A549 (cell line): ENCODE measurements at regions not wholly inside any gene's neighbourhood (a gene's known extent, or its start where the extent isn't known, plus 50 kb on each side); places are given as distances from the start of the nearest gene placed in this dataset.

Source experiments
- ATAC-seq, 2 experiments: fragments of 200-7000 bp in 1 of 2; fragments of >200 bp in 1 of 2; cut with Nextera tagmentation in 1 of 2; cut with Tn5 transposase in 1 of 2; 3 replicates each; pipeline versions ENCODE4 v1.8.0 to v1.9.1; 2018 to 2020; ENCODE audit warnings: mild to moderate bottlenecking in 1 of 2, moderate library complexity in 1 of 2
- CTCF ChIA-PET: fragments of 300-600 bp; sonication (Branson Sonifier 250); formaldehyde crosslinking; extraction: SDS; loops from one replicate; lab custom pipeline; 2021; ENCODE audit warnings: antibody characterized with exemption, inconsistent platforms; lab: Yijun Ruan, JAX
- POLR2A ChIA-PET: fragments of 350-600 bp; formaldehyde crosslinking; extraction: SDS; loops from one replicate; lab custom pipeline; 2021; ENCODE audit warnings: antibody characterized with exemption, inconsistent platforms; lab: Yijun Ruan, JAX
- DNase-seq, 2 experiments: peaks; one replicate each; pipeline versions ENCODE4 v3.0.0 to v3.0.0-alpha.2; 2011 to 2016; ENCODE audit warnings: low read depth in 1 of 2, low spot score in 1 of 2
- FAIRE-seq: peaks from 2 replicates; lab custom pipeline; 2011; peaks lifted over from hg19 to GRCh38; lab: Jason Lieb, UNC
- H3K27ac ChIP-seq, 2 experiments: fragments of >200 bp; sonication (Bioruptor Twin); formaldehyde crosslinking; 3 replicates each; pipeline ENCODE4 v1.5.1; 2016 to 2017
- H3K4me1 ChIP-seq: fragments of >200 bp; sonication (Bioruptor Twin); formaldehyde crosslinking; 3 replicates; pipeline ENCODE4 v1.6.1; 2016
- H3K4me2 ChIP-seq: fragments of >200 bp; sonication (Bioruptor Twin); formaldehyde crosslinking; 3 replicates; pipeline ENCODE4 v1.6.1; 2016
- H3K4me3 ChIP-seq: fragments of >200 bp; sonication (Bioruptor Twin); formaldehyde crosslinking; 3 replicates; pipeline ENCODE4 v1.5.1; 2016
- H3K9me3 ChIP-seq: fragments of >200 bp; sonication (Bioruptor Twin); formaldehyde crosslinking; 3 replicates; pipeline ENCODE4 v1.6.1; 2016
- BHLHE40 ChIP-seq: IDR thresholded peaks from 2 replicates; pipeline ENCODE4 v1.6.1; 2012; ENCODE audit warnings: low read depth, low read length, inconsistent platforms
- CBX2 ChIP-seq: fragments of 200-600 bp; sonication (generic); IDR thresholded peaks from 2 replicates; pipeline ENCODE4 v1.6.1; 2016; ENCODE audit warnings: low read depth, mild to moderate bottlenecking, borderline replicate concordance
- CBX8 ChIP-seq: fragments of 200-600 bp; sonication (generic); IDR thresholded peaks from 2 replicates; pipeline ENCODE4 v1.6.1; 2016
- CEBPB ChIP-seq, 2 experiments: fragments of >200 bp in 1 of 2; sonication (Bioruptor Twin) in 1 of 2; formaldehyde crosslinking in 1 of 2; IDR thresholded peaks; 2 replicates each; pipeline ENCODE4 v1.6.1; 2012 to 2016
- CHD4 ChIP-seq: fragments of 200-600 bp; sonication (generic); IDR thresholded peaks from 2 replicates; pipeline ENCODE4 v1.6.1; 2016; ENCODE audit warnings: antibody characterized with exemption, mild to moderate bottlenecking, borderline replicate concordance
- E2F6 ChIP-seq: IDR thresholded peaks from 2 replicates; pipeline ENCODE4 v1.6.1; 2012; ENCODE audit warnings: low read depth, borderline replicate concordance
- ELK1 ChIP-seq: fragments of 150-350 bp; IDR thresholded peaks from 2 replicates; pipeline ENCODE4 v1.6.1; 2014; ENCODE audit warnings: low read depth, mild to moderate bottlenecking, low read length
- HDAC2 ChIP-seq: fragments of 200-600 bp; sonication (generic); IDR thresholded peaks from 2 replicates; pipeline ENCODE4 v1.6.1; 2016
- HES2 ChIP-seq: fragments of >200 bp; sonication (Bioruptor Twin); formaldehyde crosslinking; IDR thresholded peaks from 2 replicates; pipeline ENCODE4 v1.6.1; 2016
- HEYL ChIP-seq: fragments of 250-450 bp; sonication (Bioruptor Pico); IDR thresholded peaks from 2 replicates; pipeline ENCODE4 v1.8.0; 2021; ENCODE audit warnings: mild to moderate bottlenecking, moderate library complexity
- HMGXB4 ChIP-seq: fragments of 250-450 bp; sonication (Bioruptor Pico); IDR thresholded peaks from 2 replicates; pipeline ENCODE4 v1.5.0; 2021; ENCODE audit warnings: mild to moderate bottlenecking, moderate library complexity, borderline replicate concordance
- HOXA7 ChIP-seq: fragments of 250-450 bp; sonication (Bioruptor Pico); IDR thresholded peaks from 2 replicates; pipeline ENCODE4 v1.5.0; 2020; ENCODE audit warnings: mild to moderate bottlenecking, moderate library complexity
- HOXB13 ChIP-seq: fragments of 250-450 bp; sonication (Bioruptor Pico); IDR thresholded peaks from 2 replicates; pipeline ENCODE4 v1.5.0; 2020; ENCODE audit warnings: low read depth, mild to moderate bottlenecking, moderate library complexity
- KDM1A ChIP-seq: fragments of 200-600 bp; sonication (generic); IDR thresholded peaks from 2 replicates; pipeline ENCODE4 v1.6.1; 2016; ENCODE audit warnings: low read depth, mild to moderate bottlenecking
- KDM5A ChIP-seq: fragments of 200-600 bp; sonication (generic); IDR thresholded peaks from 2 replicates; pipeline ENCODE4 v1.6.1; 2016; ENCODE audit warnings: antibody characterized with exemption, mild to moderate bottlenecking
- MAFK ChIP-seq: fragments of 450-650 bp; IDR thresholded peaks from 2 replicates; pipeline ENCODE4 v1.6.1; 2014; ENCODE audit not compliant: partially characterized antibody
- MAZ ChIP-seq: fragments of 150-350 bp; IDR thresholded peaks from 2 replicates; pipeline ENCODE4 v1.6.1; 2014; ENCODE audit warnings: antibody characterized with exemption, low read depth, low read length, borderline replicate concordance
- POLR2A ChIP-seq: IDR thresholded peaks from 2 replicates; pipeline ENCODE4 v1.6.1; 2012; ENCODE audit warnings: mild to moderate bottlenecking, low read length
- RAD21 ChIP-seq, 2 experiments: fragments of >200 bp in 1 of 2; sonication (Bioruptor Twin) in 1 of 2; formaldehyde crosslinking in 1 of 2; IDR thresholded peaks in 1 of 2; conservative IDR thresholded peaks in 1 of 2; 2 replicates in 1 of 2; 3 replicates in 1 of 2; pipeline ENCODE4 v1.6.1; 2012 to 2018; ENCODE audit warnings: inconsistent platforms in 1 of 2
- REST ChIP-seq: fragments of 200-600 bp; sonication (generic); IDR thresholded peaks from 2 replicates; pipeline ENCODE4 v1.6.1; 2016; ENCODE audit warnings: antibody characterized with exemption, mild to moderate bottlenecking, moderate library complexity
- SMC3 ChIP-seq: fragments of >200 bp; sonication (Bioruptor Twin); formaldehyde crosslinking; IDR thresholded peaks from 3 replicates; pipeline ENCODE4 v1.6.1; 2018; ENCODE audit warnings: inconsistent platforms
- TFCP2L1 ChIP-seq: fragments of 250-450 bp; sonication (Bioruptor Pico); IDR thresholded peaks from 2 replicates; pipeline ENCODE4 v1.5.0; 2021; ENCODE audit warnings: mild to moderate bottlenecking
- WGBS: methylation state at CpG from one replicate; pipeline ENCODE4 v1.1.6; 2017; ENCODE audit errors: missing lambda C conversion rate; 5-methylcytosine and 5-hydroxymethylcytosine counted together

- FAIRE-seq (no peak), DNase-seq (no peak), ATAC-seq (no peak)
- Histone ChIP-seq H3K4me2 (no peak overlapping the region), H3K4me1 (no peaks in the 10 kb centered on the region), H3K4me3 (no peak overlapping the region), H3K9me3 (no peaks in the 10 kb centered on the region), H3K27ac (peak overlapping the region in 1 of 2 experiments; percentile 42; a peak in 3 of 6 replicates)
- CTCF ChIA-PET, result no interaction called here
- POLR2A ChIA-PET, result no interaction called here
- 85% methylated on average over 5 of the region's 5 CpGs for WGBS
- TF ChIP-seq RAD21 (conservative IDR thresholded peaks at IDR 0.05 in 1 of 2, IDR thresholded peaks at IDR 0.05 in 1 of 2) (no peak), HDAC2 (no peak), CBX2 (no peak)
Measured at GRCh38 chr4:14478504-14478903, 523.8 kb upstream of the CPEB2 start.

GRCh38 chr4:14496408-14496807 lies 505.9 kb upstream of the CPEB2 start:
- Histone ChIP-seq H3K4me2 (no peak overlapping the region), H3K4me1 (no peaks in the 10 kb centered on the region), H3K9me3 (no peaks in the 10 kb centered on the region), H3K27ac (no peak overlapping the region), H3K4me3 (no peak overlapping the region)
- DNase-seq (no peak), FAIRE-seq (no peak), ATAC-seq (no peak)
- WGBS, result 81% methylated on average over 1 of the region's 1 CpG
- no peak for TF ChIP-seq SMC3
- no peak for TF ChIP-seq CBX8
- TF ChIP-seq TFCP2L1 (CRISPR knock-in tag), result no peak
- no peak for TF ChIP-seq MAZ
- no peak for TF ChIP-seq MAFK
- TF ChIP-seq HES2, result no peak
- no peak for TF ChIP-seq KDM1A
- TF ChIP-seq POLR2A, result no peak
- no peak for TF ChIP-seq E2F6
- no peak for TF ChIP-seq HOXB13 (CRISPR knock-in tag)
- TF ChIP-seq HEYL (CRISPR knock-in tag), result no peak
- TF ChIP-seq REST, result no peak
- TF ChIP-seq KDM5A, result no peak
- no peak for TF ChIP-seq HDAC2
- no peak for TF ChIP-seq ELK1
- TF ChIP-seq CEBPB (IDR thresholded peaks at IDR 0.05), result no peak
- TF ChIP-seq BHLHE40, result no peak
- TF ChIP-seq HMGXB4, result no peak
- no peak for TF ChIP-seq CHD4
- TF ChIP-seq HOXA7 (CRISPR knock-in tag), result no peak
- POLR2A ChIA-PET, result no interaction called here
- CTCF ChIA-PET, result no interaction called here
